B cell (primary cell): ENCODE measurements at regions not wholly inside any gene's neighbourhood (a gene's known extent, or its start where the extent isn't known, plus 50 kb on each side); places are given as distances from the start of the nearest gene placed in this dataset.

Experiments
- ATAC-seq: fragments of 200-7000 bp; cut with Tn5 transposase; one replicate; pipeline ENCODE4 v1.10.0; 2021; ENCODE audit warnings: low read depth, mild to moderate bottlenecking, moderate number of reproducible peaks, moderate library complexity
- CTCF ChIA-PET: fragments of 350-600 bp; sonication (Branson Sonifier 250); formaldehyde crosslinking; loops from one replicate; lab custom pipeline; 2021; ENCODE audit warnings: antibody characterized with exemption, inconsistent platforms; lab: Charles Lee
- POLR2A ChIA-PET: fragments of 350-600 bp; sonication (Branson Sonifier 250); formaldehyde crosslinking; loops from one replicate; lab custom pipeline; 2021; ENCODE audit warnings: antibody characterized with exemption; lab: Charles Lee
- DNase-seq: peaks from one replicate; pipeline ENCODE4 v3.0.0; 2013
- H2AFZ ChIP-seq: 2 replicates; pipeline ENCODE4 v1.6.1; 2012; ENCODE audit warnings: mild to moderate bottlenecking, low read depth, low read length; ENCODE audit not compliant: insufficient read depth, poor library complexity, severe bottlenecking
- H3K27ac ChIP-seq, 2 donors: 1 replicate in 1 of 2; 2 replicates in 1 of 2; pipeline ENCODE4 v1.5.1; 2012 to 2013; ENCODE audit warnings: low read length in 2 of 2, mild to moderate bottlenecking in 2 of 2, moderate library complexity in 1 of 2
- H3K27me3 ChIP-seq, 4 experiments: fragments of 200-600 bp in 1 of 4; sonication (generic) in 1 of 4; replicated peaks in 1 of 4; 1 replicate in 2 of 4; 2 replicates in 2 of 4; pipeline versions ENCODE4 v1.6.1 to v1.7.0; 2013 to 2016; ENCODE audit warnings: low read length in 3 of 4, mild to moderate bottlenecking in 2 of 4, mixed read lengths in 1 of 4, moderate library complexity in 1 of 4; ENCODE audit not compliant: insufficient read depth in 4 of 4, control insufficient read depth in 3 of 4; ENCODE audit errors: control extremely low read depth in 1 of 4
- H3K36me3 ChIP-seq, 2 experiments: replicated peaks in 1 of 2; 1 replicate in 1 of 2; 2 replicates in 1 of 2; pipeline versions ENCODE4 v1.6.1 to v1.7.1; 2013; ENCODE audit warnings: low read length in 1 of 2; ENCODE audit not compliant: insufficient read depth in 2 of 2, control insufficient read depth in 1 of 2; ENCODE audit errors: control extremely low read depth in 1 of 2, extremely low read depth in 1 of 2
- H3K4me1 ChIP-seq, 2 donors: fragments of 200-600 bp in 1 of 2; sonication (generic) in 1 of 2; 1 replicate in 1 of 2; 2 replicates in 1 of 2; pipeline versions ENCODE4 v1.5.1 to v1.6.1; 2013 to 2017; ENCODE audit warnings: low read length in 2 of 2; ENCODE audit not compliant: control insufficient read depth in 2 of 2, insufficient read depth in 2 of 2
- H3K4me2 ChIP-seq: replicated peaks from 2 replicates; pipeline ENCODE3; 2012; ENCODE audit warnings: mild to moderate bottlenecking, low read depth, low read length; ENCODE audit not compliant: poor library complexity, severe bottlenecking
- H3K4me3 ChIP-seq, 5 experiments: fragments of 200-600 bp in 1 of 5; sonication (generic) in 1 of 5; 1 replicate in 3 of 5; 2 replicates in 2 of 5; pipeline versions ENCODE4 v1.5.1 to v1.7.0; 2011 to 2016; ENCODE audit warnings: low read length in 4 of 5, mild to moderate bottlenecking in 4 of 5, low read depth in 2 of 5, control low read depth in 1 of 5, moderate library complexity in 1 of 5; ENCODE audit not compliant: insufficient read depth in 1 of 5; ENCODE audit errors: control extremely low read depth in 1 of 5, extremely low read depth in 1 of 5
- H3K79me2 ChIP-seq: fragments of 200-600 bp; sonication (generic); one replicate; pipeline ENCODE4 v1.6.0; 2016; ENCODE audit warnings: low read length; ENCODE audit not compliant: control insufficient read depth, insufficient read depth
- H3K9ac ChIP-seq: fragments of 200-600 bp; sonication (generic); 2 replicates; pipeline ENCODE4 v1.6.1; 2017; ENCODE audit warnings: mild to moderate bottlenecking, low read length, moderate library complexity
- H3K9me3 ChIP-seq, 3 donors: one replicate each; pipeline versions ENCODE4 v1.6.1 to v1.7.1; 2013; ENCODE audit warnings: low read length in 2 of 3; ENCODE audit not compliant: control insufficient read depth in 2 of 3, insufficient read depth in 1 of 3; ENCODE audit errors: control extremely low read depth in 1 of 3
- H4K20me1 ChIP-seq: 2 replicates; pipeline ENCODE4 v1.6.0; 2012; ENCODE audit warnings: mild to moderate bottlenecking, low read length; ENCODE audit not compliant: insufficient read depth, control insufficient read depth, poor library complexity, severe bottlenecking
- H3K27ac Mint-ChIP-seq: one replicate; pipeline ENCODE4 v1.8.0; 2021; ENCODE audit warnings: mixed read lengths
- H3K27me3 Mint-ChIP-seq: one replicate; pipeline ENCODE4 v1.8.0; 2021; ENCODE audit warnings: mixed read lengths
- H3K4me1 Mint-ChIP-seq: one replicate; pipeline ENCODE4 v1.8.0; 2021; ENCODE audit warnings: mixed read lengths
- H3K4me3 Mint-ChIP-seq: one replicate; pipeline ENCODE4 v1.8.0; 2021; ENCODE audit warnings: mixed read lengths
- H3K9me3 Mint-ChIP-seq: one replicate; pipeline ENCODE4 v1.8.0; 2022; ENCODE audit warnings: mixed read lengths; ENCODE audit not compliant: insufficient read depth
- EZH2 ChIP-seq: IDR thresholded peaks from 2 replicates; pipeline ENCODE4 v1.6.1; 2012; ENCODE audit warnings: borderline replicate concordance, low read depth, mild to moderate bottlenecking, moderate library complexity, low read length; ENCODE audit not compliant: insufficient read depth, poor library complexity, severe bottlenecking
- WGBS: methylation state at CpG from one replicate; pipeline ENCODE4 v1.1.5; 2013; ENCODE audit warnings: missing lambda C conversion rate; ENCODE audit not compliant: insufficient coverage; 5-methylcytosine and 5-hydroxymethylcytosine counted together
- intact Hi-C: fragments of 100-400 bp; cut with micrococcal nuclease; formaldehyde crosslinking; loops from one replicate; pipeline ENCODE4 v1.10.0; 2022
- TF ChIP-seq, protein P1 (sequence below): fragments of 200-600 bp; IDR thresholded peaks from one replicate; pipeline ENCODE4 v1.8.0; 2022; ENCODE audit warnings: antibody characterized with exemption, mild to moderate bottlenecking

DNA sequence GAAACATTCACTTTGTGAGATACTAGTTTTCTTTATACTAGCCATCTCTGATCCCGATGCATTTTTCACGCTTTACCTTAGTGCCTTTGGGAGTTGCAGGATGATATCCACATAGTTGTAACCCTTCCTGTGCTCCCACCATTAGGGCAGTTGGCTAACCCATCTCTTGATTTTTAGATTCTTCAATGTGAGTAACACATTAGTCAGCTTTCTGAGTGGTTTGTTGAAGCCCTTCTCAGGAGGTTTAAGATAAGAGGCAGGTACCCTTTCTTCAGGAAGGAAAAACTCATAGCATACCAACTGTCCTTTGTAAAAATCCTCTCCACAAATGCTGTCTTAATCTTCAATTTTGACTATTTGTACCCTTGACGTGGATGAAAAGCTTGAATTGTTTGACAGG lies 392.3 kb downstream of the DMAC1 start:
- no peak overlapping the region for H3K4me3 Mint-ChIP-seq
- no CpG with 5 or more reads among the region's 3 CpGs for WGBS
- TF ChIP-seq, protein P1, sequence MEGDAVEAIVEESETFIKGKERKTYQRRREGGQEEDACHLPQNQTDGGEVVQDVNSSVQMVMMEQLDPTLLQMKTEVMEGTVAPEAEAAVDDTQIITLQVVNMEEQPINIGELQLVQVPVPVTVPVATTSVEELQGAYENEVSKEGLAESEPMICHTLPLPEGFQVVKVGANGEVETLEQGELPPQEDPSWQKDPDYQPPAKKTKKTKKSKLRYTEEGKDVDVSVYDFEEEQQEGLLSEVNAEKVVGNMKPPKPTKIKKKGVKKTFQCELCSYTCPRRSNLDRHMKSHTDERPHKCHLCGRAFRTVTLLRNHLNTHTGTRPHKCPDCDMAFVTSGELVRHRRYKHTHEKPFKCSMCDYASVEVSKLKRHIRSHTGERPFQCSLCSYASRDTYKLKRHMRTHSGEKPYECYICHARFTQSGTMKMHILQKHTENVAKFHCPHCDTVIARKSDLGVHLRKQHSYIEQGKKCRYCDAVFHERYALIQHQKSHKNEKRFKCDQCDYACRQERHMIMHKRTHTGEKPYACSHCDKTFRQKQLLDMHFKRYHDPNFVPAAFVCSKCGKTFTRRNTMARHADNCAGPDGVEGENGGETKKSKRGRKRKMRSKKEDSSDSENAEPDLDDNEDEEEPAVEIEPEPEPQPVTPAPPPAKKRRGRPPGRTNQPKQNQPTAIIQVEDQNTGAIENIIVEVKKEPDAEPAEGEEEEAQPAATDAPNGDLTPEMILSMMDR: no peak
- TF ChIP-seq EZH2: no peak
- Histone ChIP-seq H3K27ac (no peak overlapping the region), H3K4me3 (no peak overlapping the region), H3K27me3 (no peaks in the 10 kb centered on the region), H3K9me3 (no peaks in the 10 kb centered on the region), H3K36me3 (no peaks in the 10 kb centered on the region), H3K4me2 (no peak overlapping the region), H2AFZ (no peak overlapping the region), H3K79me2 (no peaks in the 10 kb centered on the region), H3K4me1 (no peaks in the 10 kb centered on the region), H3K9ac (no peak overlapping the region), H4K20me1 (no peaks in the 10 kb centered on the region)
- no peaks in the 10 kb centered on the region for H3K4me1 Mint-ChIP-seq
- DNase-seq: no peak
- CTCF ChIA-PET: no interaction called here
- no peak for ATAC-seq
- POLR2A ChIA-PET: no interaction called here
- peaks cover 18% of the 10 kb centered on the region for H3K27me3 Mint-ChIP-seq
- no peaks in the 10 kb centered on the region for H3K9me3 Mint-ChIP-seq
- intact Hi-C loops: no loop called here
- no peak overlapping the region for H3K27ac Mint-ChIP-seq

DNA sequence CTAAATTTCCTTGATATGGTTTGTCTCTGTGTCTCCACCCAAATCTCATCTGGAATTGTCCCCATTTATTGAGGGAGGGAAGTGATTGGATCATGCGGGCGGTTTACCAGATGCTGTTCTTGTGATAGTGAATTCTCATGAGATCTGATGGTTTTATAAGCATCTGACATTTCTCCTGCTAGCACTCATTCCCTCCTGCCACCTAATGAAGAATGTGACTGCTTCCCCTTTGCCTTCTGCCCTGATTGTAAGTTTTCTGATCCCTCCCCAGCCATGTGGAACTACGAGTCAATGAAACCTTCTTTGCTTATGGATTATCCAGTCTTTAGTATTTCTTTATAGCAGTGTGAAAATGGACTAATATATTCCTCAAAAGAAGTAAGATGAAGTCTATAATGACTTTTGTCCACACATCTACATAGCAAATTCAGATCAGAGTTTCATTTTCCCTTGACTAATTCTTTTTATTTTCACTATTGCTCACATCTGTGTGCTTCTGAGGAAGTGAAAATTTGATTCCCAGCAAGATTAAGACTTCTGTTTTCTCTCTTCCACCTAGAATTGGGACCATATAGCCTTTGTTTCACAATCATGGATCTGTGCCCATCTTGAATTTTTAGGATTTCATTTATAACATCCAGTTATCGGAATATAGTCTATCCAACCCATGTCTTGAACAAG lies 393.5 kb downstream of the DMAC1 start:
- Histone ChIP-seq H3K9ac (no peak overlapping the region), H4K20me1 (no peaks in the 10 kb centered on the region), H3K4me3 (no peak overlapping the region), H3K9me3 (no peaks in the 10 kb centered on the region), H3K27ac (no peak overlapping the region), H3K79me2 (no peaks in the 10 kb centered on the region), H3K4me1 (no peaks in the 10 kb centered on the region), H3K27me3 (no peaks in the 10 kb centered on the region), H3K4me2 (no peak overlapping the region), H2AFZ (no peak overlapping the region), H3K36me3 (no peaks in the 10 kb centered on the region)
- POLR2A ChIA-PET: no interaction called here
- Mint-ChIP-seq H3K27me3 (peaks cover 18% of the 10 kb centered on the region), H3K27ac (no peak overlapping the region), H3K9me3 (no peaks in the 10 kb centered on the region), H3K4me3 (no peak overlapping the region), H3K4me1 (no peaks in the 10 kb centered on the region)
- CTCF ChIA-PET: no interaction called here
- ATAC-seq: no peak
- TF ChIP-seq EZH2: no peak
- TF ChIP-seq, protein P1: no peak
- DNase-seq: no peak
- no CpG with 5 or more reads among the region's 4 CpGs for WGBS
- intact Hi-C loops: no loop called here
